ENCODE measurements at regions not wholly inside any gene's neighbourhood (a gene's known extent, or its start where the extent isn't known, plus 50 kb on each side); places are given as distances from the start of the nearest gene placed in this dataset.

DNA sequence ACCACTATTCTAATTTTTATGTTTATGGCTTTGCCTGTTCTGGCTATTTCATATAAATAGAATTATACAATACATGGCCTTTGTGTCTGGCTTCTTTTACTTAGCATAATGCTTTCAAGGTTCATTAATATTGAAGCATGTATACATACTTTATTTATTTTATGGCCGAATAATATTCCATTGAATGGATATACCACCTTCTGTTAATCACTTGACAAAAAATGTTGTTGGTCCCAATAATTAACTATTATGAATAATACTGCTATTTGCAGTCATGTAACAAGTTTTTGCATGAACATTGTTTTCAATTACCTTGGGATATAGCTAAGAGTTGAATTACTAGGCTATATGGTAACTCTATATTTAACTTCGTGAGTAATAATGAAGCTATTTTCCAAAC lies 767.5 kb downstream of the INHBA start:
- H3K4me3 ChIP-seq (replicated peaks in 1 of 2; ENCODE audit: low read depth in 2 of 2, low read length in 2 of 2), result no peak overlapping the region
- TF ChIP-seq, protein P1, sequence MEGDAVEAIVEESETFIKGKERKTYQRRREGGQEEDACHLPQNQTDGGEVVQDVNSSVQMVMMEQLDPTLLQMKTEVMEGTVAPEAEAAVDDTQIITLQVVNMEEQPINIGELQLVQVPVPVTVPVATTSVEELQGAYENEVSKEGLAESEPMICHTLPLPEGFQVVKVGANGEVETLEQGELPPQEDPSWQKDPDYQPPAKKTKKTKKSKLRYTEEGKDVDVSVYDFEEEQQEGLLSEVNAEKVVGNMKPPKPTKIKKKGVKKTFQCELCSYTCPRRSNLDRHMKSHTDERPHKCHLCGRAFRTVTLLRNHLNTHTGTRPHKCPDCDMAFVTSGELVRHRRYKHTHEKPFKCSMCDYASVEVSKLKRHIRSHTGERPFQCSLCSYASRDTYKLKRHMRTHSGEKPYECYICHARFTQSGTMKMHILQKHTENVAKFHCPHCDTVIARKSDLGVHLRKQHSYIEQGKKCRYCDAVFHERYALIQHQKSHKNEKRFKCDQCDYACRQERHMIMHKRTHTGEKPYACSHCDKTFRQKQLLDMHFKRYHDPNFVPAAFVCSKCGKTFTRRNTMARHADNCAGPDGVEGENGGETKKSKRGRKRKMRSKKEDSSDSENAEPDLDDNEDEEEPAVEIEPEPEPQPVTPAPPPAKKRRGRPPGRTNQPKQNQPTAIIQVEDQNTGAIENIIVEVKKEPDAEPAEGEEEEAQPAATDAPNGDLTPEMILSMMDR (IDR thresholded peaks at IDR 0.05; ENCODE audit: low read depth, low read length), result no peak
- no peak for DNase-seq (ENCODE audit: low read depth in 2 of 2)

GRCh38 chr7:40923626-40924025 lies 779.3 kb downstream of the INHBA start:
- TF ChIP-seq, protein P1 (IDR thresholded peaks at IDR 0.05; ENCODE audit: low read depth, low read length), result no peak
- H3K4me3 ChIP-seq (replicated peaks in 1 of 2; ENCODE audit: low read depth in 2 of 2, low read length in 2 of 2), result no peak overlapping the region
- DNase-seq (ENCODE audit: low read depth in 2 of 2), result no peak

- H3K4me3 ChIP-seq (replicated peaks in 1 of 2; ENCODE audit: low read depth in 2 of 2, low read length in 2 of 2), result no peak overlapping the region
- DNase-seq (ENCODE audit: low read depth in 2 of 2), result peak; percentile 31 to 84
- TF ChIP-seq, protein P1 (IDR thresholded peaks at IDR 0.05; ENCODE audit: low read depth, low read length), result no peak
Observed at GRCh38 chr7:40922316-40922670, 780.6 kb downstream of the INHBA start.

DNA sequence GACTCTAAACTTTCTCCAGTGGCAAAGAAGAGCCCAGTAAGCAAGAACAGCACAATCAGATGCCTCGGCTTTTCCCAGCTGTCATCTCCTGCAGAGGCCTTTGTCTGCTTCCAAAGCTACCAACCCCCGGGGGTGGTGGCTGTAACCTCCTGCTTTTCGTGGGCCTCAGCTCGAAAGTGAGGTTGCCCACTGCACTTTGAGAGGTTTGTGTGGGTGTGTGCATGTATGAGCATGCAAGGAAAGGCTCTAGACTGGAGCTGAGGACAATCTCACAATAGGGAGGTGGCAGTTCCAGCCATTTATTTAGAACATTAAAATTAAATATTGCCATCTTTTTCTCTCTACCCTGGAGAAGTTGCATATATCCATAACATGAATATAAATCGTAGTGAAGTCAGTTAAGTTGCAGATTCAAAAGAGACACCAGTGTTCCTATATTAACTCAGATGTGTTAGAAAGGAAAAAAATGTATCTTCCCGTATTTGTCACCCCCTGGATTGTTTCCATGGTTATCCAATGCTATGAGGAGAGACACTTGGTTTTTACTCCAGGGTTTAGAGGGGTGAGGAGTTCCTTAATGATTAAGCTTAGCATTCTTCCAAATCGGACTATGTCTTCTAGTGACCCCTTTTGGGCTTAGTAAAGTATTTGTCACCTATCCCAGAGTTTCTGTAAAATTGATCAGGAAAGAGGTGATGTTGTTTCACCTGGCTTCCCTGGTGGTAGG lies 781.1 kb downstream of the INHBA start:
- TF ChIP-seq, protein P1 (IDR thresholded peaks at IDR 0.05; ENCODE audit: low read depth, low read length), result no peak
- H3K4me3 ChIP-seq (replicated peaks in 1 of 2; ENCODE audit: low read depth in 2 of 2, low read length in 2 of 2), result no peak overlapping the region
- no peak for DNase-seq (ENCODE audit: low read depth in 2 of 2)

- DNase-seq (ENCODE audit: low read depth in 2 of 2), result peak; percentile 48 to 82
- no peak overlapping the region for H3K4me3 ChIP-seq (replicated peaks in 1 of 2; ENCODE audit: low read depth in 2 of 2, low read length in 2 of 2)
- TF ChIP-seq, protein P1 (IDR thresholded peaks at IDR 0.05; ENCODE audit: low read depth, low read length), result no peak
Observed at GRCh38 chr7:40918701-40919271, 784.0 kb downstream of the SUGCT start.

DNA sequence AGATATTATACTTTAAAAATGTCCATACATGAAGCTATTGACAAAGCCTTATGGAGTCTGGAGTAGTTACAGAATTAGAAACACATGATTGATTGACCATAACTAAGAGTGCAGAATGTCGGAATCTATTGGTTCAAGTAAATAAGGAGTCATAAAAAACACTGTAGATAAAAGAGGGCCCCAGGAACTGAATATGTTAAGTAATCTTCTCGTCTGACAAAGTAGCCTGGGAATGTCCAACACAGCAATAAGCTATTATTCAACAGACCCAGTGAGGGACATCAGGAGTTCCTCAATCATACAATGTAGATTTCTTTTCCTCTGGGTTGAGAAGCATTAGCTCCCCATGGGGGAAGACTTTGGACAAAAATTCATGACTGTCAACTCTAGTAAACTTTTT lies 782.0 kb downstream of the SUGCT start:
- TF ChIP-seq, protein P1 (IDR thresholded peaks at IDR 0.05; ENCODE audit: low read depth, low read length), result no peak
- no peak overlapping the region for H3K4me3 ChIP-seq (replicated peaks in 1 of 2; ENCODE audit: low read depth in 2 of 2, low read length in 2 of 2)
- peak in 1 of 2 donors; percentile 38 for DNase-seq (ENCODE audit: low read depth in 2 of 2)

All from cardiac fibroblast (primary cell).